IPS DF 19.7 (cell line): ENCODE measurements at regions not wholly inside any gene's neighbourhood (a gene's known extent, or its start where the extent isn't known, plus 50 kb on each side); places are given as distances from the start of the nearest gene placed in this dataset.

Experiments used
- DNase-seq: peaks from one replicate; pipeline ENCODE4 v3.0.0-alpha.2; 2013; ENCODE audit warnings: low read depth, low spot score

DNA sequence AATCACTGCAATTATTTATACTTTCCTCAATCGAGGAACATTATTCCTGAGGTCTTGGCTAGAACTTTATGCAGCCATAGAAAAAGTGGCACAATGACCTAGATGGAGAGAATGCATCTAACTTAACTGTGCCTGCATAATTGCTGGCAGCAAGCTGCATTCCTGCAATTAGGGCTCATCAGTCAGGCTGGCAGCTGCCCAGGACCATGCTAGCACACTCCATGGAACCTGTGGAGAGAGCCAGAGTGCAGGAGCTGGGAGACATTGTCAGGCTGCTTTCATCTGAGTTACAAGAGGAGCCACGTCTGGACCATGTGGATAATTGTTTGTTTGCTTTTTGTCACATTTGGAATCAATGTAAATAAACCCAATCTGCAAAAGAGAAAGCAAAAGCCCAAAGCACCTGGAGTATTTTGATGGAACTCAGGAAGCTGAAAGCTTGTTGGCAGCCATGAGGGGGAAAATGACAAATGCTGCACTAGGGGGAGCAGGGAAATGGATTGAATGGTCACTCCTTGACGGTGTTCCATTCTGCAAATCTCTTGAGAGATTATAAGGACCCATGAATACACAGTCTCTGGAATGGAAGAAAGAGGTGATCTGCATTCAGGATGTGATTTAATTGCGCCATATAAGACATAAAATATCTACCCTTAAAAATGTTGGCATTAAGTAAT lies 839.9 kb downstream of the MAT2B start:
- no peak for DNase-seq

DNA sequence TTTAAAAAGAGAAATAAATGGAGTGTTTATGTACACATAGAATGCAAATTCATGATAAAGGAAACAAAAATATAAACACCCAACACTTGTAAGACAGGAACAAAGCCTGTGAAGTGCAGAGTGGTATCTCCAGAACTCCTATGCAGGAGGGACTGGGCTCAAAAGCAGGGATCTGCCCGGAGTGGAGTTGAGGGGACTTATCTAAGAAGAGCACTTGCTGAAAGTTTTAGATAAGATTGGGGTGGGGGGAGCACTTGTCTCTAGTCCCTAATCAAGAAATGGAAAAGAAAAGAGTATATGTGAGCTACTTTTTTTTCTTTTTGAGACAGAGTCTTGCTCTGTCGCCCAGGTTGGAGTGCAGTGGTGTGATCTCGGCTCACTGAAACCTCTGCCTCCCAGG lies 840.4 kb downstream of the MAT2B start:
- DNase-seq: no peak

DNA sequence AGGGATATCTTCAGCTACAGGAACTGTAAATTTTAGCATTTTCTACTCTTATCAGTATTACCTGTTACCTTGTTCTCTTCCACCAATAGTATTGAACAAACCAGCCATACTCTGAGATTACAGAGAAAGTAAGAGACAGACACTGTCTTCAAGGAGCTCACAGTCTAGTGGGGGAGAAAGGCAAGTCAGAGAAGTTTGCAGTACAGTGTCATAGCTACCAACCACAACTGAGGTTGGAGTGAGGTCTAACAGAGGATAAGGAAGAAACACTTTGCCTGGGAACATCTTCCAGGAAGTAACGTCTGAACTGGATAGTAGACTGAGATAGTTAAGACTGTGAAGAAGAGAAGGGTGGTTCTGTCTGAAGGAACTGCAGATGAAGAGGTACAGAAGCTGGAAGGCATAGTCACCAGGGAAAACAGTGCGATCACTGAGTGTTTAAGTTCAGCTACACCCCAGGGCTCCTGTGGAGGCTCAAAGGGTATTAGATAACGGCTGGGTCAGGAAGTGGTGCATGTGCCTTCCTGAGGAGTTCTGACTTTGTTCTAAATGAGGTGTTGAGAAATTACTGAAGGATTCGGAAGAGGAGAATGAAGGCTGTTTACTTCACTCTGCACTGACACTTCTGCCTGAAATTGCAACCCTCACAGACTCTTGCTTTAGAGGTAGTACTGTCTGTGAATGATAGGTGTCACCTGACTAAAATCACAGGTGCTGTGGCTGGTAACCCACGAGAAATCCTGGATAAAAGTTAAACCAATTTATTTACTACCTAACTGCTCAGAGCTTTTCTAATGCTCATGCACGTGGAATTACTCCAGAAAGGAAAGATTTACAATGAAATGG lies 841.6 kb downstream of the MAT2B start:
- DNase-seq: no peak

DNA sequence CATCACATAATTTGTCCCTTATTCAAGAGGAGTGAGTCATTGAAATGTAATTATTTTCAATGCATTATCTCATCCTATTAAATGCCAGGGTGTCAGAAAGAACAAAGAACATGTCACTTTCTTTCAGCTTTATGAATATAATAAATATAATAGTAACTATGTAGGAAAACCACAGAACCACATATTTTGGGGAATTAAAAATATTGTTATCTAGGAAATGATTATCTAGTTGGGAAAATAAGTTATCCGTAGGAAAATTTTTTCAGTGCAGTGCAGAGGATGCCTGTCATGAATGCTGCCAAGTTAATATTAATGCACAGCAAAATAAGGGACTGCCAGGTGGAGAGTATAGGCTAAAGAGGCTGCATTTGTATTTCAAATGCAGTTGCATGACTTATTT lies 844.8 kb downstream of the MAT2B start:
- DNase-seq: no peak

DNA sequence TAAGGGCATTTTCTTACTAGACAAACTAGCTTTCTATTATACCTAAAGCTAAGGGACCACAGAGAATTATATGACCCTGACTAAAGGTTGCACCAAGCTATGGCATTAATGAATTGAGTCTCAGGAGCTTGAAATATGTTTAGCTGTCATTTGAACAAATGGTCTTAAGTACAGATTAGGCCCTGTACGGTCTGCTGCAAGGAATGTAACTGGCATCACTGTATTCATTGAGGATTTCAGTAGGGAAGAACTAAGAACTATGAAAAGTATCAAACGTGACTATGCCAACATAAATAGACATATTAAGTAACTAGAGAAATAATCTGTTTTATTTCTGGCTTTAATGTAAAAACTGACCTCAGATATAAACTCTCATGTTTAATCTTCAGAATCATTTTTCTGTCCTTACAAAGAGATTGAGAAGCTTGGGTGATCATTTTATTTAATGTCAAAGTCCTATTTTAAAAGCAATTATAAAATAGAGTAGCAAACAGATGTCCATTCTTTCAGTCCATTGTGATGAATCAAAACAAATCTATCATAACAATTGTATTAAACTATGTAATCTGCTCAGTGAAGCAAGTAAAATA lies 845.9 kb downstream of the MAT2B start:
- no peak for DNase-seq

DNA sequence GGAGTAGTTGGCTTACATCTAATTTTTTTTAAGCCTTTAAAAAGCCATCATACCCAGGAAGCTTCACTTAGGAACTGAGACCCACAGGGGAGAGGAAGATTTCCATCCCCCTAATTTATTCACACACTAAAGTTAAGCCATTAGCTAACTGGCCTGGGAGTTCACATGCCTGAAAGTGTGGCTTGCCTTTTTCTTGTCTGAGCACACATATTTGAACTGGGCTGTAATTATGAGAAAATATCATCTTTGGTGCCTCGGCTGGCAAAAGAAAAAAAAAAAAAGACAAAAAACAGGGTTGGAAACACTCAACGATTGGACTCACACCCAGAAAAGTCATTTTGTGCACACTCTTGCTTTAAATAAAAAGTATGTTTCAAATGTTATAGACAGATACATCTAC lies 847.3 kb downstream of the MAT2B start:
- no peak for DNase-seq

DNA sequence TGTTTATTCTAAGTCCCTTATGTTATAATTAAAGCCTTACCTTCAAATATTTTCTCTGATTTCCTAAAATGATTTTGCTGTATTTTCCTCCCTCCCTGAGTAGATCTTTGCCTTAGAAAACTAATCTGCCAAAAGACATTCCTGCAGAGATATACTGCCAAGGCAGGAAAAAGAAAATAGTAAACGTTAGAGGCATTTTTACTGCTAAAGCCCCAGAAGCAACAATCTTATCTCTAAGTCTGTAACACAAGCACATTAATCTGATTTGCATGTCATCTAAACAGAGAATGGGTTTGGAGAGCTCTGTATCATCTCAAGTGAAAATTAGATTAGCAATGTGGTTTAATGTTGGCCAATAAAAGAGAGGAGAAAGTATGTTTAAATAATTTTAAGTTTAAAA lies 847.7 kb downstream of the MAT2B start:
- no peak for DNase-seq

DNA sequence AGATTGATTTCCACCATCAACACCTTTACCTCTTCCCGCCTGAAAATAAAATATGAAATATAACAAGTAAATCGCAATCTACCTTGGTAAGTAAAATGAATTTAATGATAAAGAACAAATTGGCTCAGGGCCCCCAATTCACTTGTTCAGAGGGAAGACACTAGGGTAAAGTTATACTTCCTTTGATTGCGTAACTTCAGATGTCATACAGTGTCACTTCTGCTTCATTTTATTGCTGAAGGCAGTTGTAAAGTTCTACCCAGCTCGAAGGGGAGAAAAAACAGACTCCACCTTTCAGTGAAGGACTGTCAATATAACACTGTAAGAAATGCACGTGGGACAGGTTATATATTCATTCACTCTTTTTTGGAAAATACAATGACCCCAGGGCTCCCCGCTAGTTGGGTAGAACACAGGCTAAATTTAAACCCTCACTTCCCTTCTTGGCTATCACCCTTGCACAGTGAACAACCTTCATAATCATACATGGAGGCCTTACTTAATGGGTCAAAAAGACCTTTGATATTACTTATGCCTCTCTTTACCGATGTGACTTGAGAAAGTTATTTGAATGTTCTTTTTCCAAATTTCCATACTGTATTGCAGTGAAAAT lies 848.8 kb downstream of the MAT2B start:
- DNase-seq: no peak

DNA sequence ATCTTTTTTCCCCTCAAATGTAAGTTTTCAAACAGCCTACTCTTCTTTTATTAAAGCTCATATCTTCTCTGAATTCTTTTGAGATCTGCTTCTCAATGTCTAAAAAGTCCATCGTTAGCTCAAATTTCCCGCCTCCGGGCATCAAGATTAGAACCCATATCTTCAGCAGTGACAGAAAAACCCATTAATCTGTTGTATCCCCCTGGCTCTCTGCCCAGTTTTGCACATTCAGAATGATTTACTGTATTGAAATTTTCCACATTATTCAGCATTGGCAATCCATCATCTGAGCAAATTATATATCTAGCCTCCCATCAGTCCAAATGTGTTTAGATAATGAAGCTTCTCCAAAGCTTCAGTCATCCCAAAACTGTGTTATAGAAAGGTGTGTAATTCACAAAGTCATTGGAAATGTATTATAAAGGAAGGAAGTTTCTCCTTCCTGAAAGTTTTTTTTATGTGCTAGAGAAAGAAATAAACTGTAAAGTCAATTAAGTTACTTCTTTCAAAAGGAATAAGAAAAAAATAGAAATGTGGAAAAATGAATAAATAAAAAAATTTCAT lies 849.9 kb downstream of the MAT2B start:
- no peak for DNase-seq

DNA sequence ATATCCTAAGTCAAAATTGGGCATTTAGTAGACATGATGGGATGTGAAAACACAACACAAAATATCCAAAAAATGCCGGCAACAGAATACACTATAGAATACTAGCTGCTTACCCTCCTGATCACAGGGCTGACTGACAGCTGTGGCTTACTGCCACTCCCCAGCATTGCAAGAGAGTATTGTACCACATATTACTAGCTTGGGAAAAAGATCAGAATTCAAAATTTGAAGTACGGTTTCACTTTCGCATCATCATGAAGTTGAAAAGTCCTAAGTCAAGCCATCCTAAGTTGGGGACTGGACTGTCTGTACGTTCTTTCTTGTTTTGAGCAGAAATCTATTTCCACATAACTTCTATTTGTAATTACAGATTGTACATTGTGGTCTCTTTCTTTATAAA lies 851.4 kb downstream of the MAT2B start:
- DNase-seq: no peak

DNA sequence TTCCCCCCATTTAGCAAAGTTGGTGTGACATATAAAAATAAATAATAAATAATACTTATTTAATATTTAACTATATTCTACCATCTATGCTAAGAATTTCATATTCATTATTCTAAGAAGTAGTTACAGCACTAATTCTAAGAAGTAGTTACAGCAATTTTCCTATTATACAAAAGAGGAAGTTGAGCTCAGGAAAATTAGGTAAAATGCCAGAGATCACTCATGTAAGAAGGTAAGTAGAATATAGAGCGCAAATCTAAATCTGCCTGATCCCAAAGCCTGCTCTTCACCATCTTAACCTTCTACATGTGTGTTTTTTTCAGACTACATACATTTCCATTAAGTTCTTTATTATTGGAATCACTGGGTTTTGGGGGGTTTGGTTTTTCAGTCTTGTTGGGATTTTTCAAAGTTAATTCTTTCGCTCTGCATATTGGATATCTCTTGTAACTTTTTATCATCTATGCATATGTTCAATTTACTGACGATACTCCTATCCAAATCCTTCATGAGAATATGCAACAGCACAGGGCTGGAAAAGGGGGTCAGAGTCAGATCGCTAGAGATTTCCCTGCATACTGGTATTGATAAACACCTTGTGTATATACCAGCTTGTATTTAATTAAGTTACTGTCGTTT lies 852.1 kb downstream of the MAT2B start:
- DNase-seq: no peak

DNA sequence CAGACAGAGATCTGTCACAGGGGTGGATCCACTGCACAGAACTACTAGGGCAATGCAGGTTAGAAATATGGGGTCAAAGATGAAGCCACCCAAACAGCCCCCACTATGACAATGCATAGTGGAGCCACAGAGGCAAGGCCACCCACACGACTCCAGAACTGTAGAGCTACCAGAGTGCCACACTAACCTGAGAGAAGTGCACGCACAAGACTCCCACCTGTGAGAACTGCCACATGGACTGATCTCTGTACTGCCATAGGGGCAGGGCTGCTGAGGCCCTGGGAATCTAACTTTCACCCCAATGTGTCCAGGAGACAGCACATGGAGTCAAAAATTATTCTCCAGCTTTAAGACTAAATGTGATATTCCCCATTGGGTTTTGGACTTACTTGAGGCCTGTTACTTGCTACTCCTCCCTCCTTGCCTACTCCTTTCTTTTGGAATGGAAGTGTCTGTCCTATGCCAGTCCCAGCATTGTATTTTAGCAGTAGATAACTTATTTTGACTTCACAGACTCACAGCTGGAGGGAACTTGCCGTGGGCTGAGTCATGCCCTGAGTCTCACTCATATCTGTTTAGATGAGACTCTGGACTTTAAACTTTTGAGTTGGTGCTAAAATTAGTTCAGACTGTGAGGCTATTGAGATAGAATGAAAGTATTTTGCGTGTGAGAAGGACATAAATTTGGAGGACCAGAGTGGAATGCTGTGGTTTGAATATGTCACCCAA lies 853.3 kb downstream of the MAT2B start:
- DNase-seq: no peak

DNA sequence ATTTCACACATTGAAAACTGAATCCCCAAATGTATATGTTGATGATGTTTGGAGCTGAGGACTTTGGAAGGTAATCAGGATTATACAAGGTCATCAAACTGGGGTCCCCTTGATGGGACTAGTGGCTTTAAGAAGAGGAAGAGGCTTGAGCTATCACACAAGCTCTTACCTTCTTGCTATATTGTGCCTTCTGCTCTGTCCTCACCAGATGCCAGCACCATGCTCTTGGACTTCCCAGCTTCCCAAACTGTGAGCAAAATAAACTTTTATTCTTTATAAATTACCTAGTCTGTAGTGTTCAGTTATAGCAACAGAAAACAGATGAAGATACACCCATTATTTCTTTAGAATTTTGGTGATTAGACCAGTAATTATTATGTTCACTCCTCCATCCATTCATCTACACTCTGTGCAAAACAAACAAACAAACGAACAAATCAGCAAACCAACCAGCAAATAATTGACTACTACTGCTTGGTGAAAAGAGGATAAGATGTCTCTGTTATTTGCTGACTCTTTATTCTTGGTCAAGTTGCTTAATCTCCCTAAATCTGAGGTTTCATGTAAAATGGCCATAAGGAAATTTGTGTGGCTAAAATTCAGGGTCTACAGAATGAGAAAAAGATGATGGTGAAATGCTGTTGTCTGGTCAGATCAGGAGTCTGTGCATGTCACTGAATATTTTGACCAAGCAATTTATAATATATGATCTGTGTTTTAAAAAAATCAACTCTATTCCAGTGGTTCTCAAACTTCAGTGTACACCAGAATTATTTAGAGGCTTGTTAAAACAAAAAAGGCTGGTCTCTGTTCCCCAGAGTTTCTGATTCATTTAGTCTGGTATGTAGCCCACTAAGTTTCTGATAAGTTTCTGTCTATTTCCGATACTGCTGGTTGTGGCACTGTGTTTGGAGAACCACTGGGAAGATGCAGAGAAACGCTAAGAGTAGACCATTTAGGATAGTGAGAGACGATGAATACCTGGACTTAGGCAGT lies 854.1 kb downstream of the MAT2B start:
- no peak for DNase-seq

DNA sequence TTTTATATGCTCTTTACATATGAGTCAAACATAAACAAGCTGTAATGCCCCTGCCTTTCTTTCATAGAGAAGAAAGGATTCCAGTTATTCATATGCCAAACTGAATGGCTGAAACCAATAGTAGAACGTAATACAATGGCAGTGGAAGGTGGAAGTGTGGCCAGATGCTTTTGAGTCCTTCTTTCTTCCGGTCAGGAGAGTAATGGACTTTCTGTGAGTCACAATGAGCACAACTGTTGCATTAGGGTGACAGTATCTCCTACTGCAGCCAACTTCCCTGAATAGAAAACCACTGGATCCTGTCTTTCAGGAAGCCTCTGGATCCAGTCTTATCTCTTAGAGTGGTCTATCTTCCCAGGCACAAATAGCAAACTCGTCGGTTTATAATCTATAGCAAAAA lies 855.2 kb downstream of the MAT2B start:
- no peak for DNase-seq

DNA sequence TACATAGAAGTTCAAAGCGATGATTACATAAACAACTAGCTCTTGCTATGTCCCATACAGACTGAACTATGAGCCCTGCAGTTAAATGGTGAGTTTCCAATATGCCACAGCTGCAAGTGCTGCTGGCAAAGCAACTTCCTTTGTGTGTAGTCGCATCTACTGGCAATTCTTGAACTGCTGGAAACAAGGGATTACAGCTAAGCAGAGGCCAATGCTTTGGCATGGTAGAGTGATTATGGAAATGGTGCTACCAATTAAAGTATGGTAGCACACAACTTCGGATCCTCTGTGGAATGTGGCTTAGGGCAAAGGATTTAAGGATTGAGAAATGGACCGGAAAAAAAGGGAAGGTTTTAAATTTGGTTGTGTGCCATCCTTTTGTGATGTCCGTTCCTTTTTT lies 856.6 kb downstream of the MAT2B start:
- no peak for DNase-seq

DNA sequence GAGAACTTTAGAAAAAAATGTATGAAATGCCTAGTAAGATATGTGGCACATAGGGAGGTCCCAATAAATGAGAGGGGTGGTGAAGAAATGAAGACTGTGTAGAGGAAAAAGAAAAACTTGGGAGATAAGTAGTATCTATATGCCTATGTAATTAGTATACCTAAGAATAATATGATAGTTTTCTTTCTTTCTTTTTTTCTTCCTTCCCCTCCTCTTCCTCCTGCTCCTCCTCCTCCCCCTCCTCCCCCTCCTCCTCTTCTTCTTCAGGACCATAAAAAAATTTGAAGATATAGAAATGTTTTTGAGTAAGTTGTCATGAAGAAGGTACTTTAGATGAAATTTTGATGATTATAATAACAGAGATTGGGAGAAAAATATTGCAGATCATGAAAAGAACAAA lies 857.4 kb downstream of the MAT2B start:
- DNase-seq: no peak

DNA sequence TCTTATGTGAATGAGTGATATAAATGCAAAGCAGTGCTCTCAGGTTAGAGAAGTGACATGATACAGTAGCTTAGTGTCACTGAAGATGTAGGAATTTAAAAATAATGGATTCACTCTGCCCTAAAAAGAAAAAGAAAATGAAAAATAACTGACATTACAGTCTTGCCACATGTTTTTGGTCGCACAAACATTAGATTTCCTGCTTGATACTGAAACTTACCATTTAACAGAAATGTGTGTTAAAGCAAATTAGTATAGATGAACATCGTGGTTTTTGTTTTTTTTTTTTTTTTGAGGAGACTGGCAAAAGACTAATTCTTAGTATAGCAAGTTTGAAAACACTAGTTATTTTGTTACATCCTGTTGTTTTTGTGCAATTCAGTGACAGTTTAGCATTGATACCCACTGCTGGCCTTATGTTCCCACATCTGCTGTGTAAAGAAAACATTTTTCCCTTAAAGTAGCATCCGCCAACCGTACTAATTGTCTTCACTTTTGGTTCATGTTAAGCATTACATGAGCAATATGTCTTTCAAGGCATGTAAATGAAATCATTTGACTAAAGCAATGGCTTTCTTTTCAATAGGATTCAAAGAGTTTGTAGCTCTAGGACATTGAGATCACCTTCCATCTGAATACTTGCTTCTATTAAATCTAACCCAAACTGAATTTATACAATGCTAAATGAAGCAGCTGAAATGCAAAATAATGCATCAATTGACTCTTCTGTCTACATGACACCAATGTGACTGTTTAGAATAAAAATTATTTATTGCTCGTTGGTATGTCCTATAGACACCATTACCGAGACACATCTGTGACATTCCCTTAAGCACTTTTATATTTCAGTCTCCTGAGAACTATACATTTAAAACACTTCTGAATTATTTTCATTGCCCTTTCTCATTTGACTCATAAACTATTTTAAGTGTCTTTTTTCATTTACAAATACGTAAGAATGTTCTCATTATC lies 859.1 kb downstream of the MAT2B start:
- no peak for DNase-seq

DNA sequence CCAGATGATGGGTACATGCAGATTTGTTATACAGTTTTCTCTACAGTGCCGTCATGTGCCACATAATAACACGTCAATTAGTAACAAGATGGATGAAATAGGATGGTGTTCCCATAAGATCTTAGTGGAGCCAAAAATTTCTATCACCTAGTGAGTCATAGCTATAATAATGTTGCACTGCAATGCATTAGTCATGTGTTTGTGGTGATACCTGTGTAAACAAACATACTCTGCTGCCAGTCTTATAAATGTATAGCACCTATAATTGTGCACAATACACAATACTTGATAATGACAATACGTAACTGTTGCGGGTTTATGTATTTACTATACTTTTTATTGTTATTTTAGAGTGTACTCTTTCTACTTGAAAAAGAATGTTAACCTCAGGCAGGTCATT lies 865.4 kb downstream of the MAT2B start:
- no peak for DNase-seq

DNA sequence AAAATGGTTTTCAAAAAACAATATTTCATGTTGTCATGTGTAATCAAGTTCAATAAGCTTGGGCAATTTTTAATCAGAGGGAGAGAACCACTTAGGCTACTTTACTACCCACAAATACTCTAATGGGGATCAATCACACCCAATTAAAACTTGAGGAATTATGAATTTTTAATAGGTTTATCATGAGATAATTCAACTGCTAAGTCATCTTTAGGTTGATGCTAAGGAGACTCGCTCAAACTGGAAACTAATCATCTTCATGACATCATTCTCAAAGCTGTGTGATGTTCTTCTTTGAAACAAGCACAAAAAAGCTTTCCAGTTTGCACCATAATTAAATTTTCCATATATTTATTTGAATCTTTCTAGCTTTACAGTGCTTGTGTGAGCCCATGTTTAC lies 867.5 kb downstream of the MAT2B start:
- DNase-seq: no peak
